ENCODE measurements at regions not wholly inside any gene's neighbourhood (a gene's known extent, or its start where the extent isn't known, plus 50 kb on each side); places are given as distances from the start of the nearest gene placed in this dataset.

DNA sequence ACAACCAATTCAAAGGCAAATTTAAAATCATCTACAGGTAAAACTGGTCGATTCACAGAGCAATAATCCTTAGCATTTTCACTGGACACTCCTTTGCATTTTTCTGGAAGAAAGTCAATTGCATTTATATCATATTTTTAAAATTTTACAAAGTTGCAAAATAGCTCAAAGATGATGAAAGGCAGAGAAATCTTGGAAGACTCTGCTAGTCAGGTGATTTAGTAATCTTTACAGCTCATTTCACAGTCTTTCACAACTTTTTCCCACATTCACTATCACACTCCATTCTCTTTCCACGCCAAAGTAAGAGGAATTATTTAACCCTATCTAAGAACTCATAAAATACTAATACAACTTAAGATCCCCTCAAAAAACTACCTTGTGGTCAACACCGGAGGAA lies 1063.8 kb downstream of the EFNB2 start:
- no peak for DNase-seq

DNA sequence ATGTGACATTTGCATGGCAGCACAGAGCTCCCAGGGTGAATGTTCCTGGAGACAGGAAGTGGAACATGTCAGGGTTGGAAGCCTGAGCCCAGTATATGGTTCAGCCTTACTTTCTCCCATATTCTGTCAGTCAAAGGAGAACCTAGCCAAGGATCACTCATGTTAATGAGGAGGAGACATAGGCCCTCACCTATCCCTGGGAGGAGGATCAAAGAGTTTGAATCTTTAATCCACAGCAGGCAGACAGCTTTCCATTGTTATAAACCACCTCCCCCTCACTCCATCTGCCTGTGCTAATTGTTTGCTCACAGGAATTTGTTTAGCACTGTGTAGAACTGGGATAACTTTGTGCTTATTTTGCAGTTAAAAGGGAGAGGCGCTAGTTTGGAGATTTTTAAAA lies 1069.1 kb downstream of the EFNB2 start:
- no peak for DNase-seq

DNA sequence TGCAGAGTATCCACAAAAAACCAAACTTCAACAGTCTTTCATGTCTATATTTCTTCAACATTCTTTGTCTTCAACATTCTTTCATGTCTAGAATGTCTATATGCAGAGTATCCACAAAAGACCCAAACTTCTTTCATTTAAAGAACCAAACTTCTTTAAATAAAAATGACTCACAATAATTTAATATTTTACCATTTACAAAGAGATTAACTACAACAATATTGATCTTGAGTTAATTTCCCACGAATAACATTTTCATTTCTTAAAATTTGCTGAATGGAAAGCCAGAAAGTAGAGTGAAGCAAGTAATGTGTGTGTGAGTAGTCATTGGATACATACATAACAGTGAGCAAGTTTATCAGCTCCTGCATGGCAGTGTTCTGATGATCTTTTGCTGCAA lies 1069.7 kb downstream of the EFNB2 start, which contains the start of gene DAOA:
TSS of gene DAOA (plus strand) at position 301 of the 400 bp plus-strand sequence.
- DNase-seq, result no peak

DNA sequence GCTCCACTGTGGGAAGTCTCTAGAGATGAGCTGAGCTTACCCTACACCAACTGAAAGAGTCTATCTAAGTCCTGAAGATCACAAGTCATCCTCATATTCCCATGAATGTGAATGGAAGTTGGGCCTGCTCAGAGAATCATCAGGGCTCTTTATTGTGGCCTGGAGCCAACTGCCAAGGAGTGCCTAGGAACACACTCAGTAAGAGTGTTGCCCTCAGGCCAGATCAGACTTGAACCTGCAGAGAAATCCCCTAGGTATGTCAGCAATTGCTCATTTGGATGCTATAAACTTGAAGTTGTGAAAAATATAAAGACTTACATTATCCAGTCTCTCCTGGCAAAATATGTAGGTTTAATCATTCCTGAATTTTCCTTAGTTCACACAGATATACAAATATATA lies 1070.2 kb downstream of the EFNB2 start:
- DNase-seq, result no peak

DNA sequence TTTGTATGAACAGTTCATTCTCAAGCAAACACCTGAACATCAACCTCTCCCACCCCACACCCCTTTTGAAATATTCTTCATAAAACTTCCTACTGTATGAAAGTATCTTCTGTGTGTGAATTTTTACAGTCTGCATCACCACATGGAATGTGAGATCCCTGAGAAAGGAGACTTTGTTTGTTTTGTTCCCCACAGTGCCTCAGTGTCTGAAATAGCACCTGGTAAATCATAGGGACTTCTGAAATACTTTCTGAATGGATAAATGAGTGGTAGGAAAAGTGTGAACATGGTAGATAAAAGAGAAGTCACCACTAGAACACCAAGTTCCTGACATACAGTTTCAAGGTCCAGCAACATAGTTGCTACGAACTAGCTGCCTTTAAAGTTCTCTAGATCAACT lies 1071.2 kb downstream of the EFNB2 start:
- no peak for DNase-seq

DNA sequence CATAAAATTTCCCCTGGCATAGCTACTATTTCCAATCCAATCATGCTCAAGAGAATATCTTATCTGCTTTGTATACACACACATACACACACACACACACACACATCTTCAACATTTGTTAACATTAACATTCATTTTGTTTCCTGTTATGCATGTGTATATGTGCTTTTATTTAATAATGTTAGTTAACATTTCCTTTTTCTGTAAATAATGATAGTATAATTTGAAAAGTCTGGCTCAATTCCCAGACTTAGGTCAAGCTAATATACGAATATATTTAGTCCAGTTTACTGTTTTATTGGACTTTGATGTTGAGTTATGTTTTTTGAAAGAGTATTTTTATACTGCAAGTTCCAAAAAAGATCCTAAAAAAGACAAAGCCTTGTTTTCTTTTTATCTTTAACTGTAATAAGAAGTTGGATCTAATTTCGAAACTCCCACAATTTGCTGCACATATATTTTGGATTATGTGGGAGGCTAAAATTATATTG lies 1072.4 kb downstream of the EFNB2 start:
- no peak for DNase-seq

DNA sequence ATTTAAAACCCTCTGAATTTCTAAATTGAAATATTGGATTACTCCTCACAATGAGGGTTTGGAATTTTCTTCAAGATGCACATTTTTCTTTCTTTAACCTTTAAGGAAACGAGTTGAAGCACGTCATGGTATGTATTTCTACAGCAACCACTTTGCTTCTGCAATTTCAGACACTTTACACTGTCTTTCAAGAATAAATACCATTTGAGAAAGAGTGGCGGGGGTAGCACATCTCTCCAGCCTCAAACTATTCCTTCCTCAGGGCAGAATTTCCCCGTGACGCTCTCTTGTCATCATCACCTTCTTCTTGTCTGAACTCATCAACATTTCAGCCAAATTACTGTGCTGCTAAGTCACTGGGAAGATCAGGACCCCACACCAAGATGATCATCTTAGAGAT lies 1073.4 kb downstream of the EFNB2 start:
- no peak for DNase-seq

DNA sequence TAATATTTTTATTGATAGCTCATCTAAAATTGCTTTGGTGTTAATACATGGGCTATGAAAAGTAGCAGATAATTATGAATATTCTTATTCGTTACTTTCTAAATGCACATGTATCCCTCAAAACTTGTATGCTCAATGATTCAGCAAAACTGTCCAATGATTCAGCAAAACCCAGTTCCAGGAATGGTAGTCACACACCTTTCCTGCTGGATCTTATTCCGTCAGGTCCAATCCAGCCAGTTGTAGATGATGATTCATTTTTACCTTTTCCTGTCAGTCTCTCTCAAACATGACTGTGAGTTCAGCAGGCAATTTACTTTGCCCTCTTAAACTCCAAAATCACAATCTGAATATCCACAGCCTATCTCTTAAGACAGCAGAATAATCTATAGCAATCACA lies 1082.6 kb downstream of the EFNB2 start:
- no peak for DNase-seq

DNA sequence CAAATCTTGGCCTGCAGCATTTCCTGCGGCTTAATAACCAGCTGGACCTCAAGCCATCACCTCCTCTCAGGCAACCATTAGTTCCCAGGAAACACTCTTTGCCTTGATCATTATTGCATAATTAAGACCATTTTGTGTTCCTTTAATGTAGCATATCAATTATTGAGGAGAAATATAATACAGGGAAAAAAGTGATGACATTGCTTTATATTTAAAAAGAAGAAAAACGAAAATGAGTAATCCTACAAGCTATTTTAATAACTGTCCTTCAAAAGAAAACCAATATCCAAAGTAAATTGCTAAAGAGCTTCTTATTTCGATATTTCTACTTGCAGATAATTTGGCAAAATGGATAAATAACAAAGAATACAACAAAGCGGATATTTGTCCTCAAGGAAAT lies 1084.7 kb downstream of the EFNB2 start:
- DNase-seq, result no peak

DNA sequence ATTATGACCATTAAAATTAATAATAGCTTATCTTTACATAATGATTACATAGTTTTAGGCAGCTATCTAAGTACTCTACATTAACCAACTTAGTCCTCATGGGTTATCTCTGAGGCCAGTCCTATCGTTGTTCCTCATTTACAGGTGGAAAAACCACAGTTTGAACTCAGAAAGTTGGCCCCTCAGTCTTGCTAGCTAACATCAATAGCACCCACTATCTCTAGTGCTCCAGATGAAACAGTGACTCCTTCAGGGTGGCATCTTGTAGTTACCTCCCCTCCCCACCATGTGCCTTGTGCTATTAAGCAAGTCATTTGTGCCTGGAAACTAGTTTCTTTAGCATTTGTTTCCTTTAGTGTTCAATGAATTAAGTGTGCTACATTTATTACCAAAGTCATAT lies 1086.7 kb downstream of the EFNB2 start:
- no peak for DNase-seq

DNA sequence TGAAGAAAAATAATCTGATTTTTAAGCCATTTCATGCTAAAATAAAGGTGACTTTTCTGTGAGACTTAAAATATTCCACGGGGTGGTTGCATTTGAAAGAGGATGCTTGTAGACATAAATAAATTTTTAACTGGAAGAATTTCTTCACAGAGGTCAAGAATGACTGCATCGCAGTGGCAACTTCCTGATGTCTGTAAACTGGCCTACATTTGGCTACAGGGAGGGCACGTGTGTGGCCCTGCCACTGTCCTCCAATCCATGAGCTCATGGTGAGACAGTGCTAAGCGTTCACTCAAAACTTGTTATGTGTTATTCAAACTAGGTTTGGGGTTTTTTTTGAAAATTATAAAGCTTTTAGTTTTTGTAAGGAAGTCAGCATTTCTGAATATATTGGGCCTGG lies 1089.3 kb downstream of the EFNB2 start:
- no peak for DNase-seq

DNA sequence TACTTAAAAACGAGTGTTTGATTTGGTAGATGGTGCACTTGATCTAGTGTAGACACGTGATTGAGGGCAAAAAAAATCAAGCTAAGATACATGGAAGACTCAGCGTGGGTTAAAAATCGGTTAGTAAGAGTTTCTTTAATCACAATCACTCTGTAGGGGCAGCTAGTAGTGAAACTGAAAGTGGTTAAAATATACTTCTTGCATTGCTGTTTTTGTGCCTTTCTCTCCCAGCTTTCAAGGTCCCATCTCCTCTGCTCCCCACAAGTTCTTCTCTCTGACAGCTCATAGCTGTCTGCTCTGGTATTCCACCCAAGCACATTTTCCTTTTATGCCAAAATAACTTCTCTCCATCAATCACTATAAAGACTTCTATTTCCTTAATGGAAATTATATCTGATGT lies 1089.7 kb downstream of the EFNB2 start:
- no peak for DNase-seq

DNA sequence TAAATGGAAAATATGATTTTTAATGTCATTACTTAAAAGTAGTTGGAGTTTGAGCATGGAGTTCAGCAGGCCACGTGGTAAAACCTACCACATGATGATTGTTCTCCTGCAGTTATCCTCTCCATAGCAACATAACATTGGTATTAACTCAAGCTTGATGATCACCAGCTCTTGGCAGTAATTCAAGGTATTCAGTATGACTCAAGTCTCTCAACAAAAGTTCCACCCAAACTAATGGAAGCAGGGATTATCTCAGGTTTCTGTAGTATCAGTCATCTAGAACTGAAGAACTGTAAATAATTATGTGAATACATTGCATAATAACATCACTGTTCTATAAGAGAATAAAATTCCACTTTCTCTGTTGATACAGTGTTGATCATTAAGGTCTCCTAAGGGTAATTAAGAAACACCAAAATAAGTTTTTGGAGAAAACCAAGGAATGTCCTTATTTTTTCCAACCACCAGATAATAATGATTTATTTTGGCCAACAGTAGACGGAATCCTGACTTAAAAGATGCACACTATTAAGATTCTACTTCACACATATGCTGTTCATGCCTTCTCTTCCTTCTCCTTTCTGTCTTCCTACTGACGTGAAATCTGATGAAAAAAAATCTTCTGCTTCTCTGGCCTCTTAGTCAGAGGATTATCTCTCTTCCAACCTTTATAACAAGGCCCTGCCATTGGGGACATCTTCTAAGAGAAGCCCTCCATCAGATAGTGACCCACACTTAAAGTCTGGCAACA lies 1092.3 kb downstream of the EFNB2 start:
- no peak for DNase-seq

DNA sequence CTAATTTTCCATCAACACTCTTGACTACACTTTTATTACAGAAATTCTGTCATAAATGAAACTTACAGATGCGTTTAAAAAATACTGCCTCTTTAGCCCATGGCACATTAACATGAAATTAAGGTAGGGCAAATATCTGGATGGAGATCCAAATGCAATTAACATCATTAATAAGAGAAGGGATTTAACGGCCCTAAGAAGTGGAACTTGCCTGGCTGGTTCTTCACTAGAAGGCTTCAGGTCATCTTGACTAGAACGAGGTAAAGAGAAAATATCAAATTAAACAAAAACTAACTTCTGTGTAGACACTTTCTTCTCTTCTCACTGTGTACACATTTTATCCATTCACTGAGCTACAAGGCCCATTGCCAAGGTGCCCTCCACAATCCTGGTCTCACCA lies 1093.4 kb downstream of the EFNB2 start:
- DNase-seq, result no peak

DNA sequence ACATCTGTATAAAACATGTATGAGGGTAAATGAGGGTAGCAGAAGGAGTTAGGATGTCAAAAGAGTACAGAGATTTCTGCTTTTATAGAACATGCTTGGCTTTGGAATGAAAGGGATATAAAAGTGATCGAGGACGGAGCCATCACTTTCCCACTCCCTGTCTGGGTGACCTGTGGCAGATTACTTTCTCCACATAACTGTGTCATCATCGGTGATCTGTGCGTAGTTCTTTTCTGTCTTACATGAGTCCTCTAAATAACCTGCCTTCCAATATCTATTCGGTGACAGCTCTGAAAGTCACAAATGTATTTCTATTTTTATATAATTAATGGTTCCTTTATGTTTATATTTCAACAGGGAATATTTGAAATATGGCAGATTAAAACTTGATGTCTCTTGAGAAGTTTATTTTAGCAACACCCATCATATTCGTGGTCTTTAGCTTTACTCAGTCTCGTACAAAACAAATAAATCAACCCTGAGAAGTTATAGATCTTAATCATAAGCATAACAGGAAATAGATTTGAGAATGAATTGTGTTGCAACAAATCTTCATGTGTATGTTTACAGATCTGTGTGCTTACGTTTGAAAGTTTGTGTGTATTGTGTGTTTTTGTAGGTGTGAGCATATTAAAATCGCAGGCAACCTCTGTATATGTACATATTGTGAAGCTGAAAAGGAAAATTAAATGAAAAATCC lies 1094.3 kb downstream of the EFNB2 start:
- DNase-seq, result no peak

DNA sequence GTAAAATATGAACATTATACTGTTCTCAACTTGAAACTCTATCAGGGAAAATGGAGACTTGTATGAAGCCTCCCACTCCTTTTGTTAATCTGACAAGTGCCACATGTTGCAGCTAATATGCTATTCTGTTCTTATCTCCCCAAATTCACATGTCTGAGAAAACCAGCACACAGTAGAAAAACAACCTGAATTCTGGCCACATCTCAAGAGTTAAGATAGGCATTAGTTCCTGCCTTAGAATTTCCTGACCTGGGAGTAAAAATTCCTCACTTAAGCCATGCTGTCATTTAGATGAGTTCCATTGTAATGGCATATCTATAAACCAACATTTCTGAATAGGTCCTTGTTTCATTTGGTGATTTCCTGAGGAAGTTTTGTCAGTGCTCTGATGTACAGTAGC lies 1098.5 kb downstream of the EFNB2 start:
- DNase-seq, result no peak

DNA sequence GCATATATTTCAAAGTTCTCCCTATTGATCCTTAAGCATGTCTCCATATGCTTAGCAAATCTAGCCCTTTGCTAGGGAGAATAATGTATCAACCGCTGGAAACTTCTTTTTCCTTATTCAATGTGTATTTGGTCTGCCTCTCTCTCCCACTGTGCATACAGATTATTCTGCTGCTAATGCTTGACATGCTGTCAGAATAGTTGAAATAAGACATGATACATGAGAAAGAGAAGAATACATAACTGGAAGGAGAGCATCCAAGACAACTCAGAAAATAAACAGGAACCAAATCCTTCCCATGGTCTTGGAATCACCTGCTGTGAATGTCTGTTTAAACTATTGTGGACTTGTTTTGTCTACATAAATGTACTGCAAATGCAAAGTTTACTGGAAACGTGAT lies 1103.0 kb downstream of the EFNB2 start:
- DNase-seq, result no peak

DNA sequence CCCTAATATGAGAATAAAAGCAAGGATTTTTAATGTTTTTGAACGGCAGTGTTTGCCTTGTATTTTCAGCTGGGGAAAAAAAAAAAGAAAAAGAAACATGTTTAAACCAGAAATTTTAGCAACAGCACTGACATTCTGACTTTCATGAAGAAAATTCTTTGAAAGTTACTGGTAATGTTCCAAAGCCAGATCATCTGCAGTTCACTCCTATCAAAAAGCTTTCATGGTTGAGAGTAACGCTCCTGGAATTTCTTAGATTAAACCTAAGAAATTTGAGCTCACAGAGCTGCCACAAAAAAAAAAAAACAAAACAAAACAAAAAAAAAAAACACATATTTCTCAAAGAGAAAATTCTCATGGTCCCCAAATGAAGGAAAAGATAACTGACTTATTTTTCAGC lies 1106.7 kb downstream of the EFNB2 start:
- no peak for DNase-seq

DNA sequence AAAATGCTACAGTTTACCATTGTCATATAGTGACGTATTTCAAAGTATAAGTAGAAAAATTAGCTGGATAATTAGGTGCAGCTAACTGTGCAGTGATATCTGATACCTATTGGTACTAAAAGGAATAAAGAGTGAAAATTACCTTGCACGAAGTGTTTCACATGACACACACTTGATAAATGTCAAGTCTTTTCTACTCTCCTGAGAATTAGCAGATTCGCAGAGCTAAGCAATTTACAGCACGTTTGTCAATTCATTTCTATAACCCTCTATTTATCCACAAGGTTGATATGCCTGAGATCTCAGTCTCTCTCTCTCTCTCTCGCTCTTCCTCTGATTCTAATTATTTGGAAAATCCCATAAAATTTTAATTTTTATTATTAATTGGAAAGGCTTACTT lies 1109.0 kb downstream of the EFNB2 start:
- no peak for DNase-seq

DNA sequence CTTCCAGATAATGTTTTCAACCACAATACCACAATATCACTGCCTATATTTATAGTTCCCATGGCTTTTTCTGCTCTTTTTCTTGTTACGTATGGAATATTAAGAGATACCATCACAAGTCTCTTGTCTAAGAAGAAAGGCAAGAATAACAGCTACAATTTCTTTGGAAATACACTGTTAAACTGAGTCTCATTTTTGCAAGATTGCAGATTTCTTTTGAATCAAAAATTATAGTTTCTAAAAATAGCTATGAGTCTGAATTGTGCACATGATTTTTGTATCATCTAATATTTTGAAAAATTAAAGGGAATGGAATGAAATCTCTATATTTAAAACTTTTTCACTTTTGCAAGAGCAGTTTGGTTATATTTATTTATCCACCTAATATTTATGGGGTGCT lies 1120.8 kb downstream of the EFNB2 start:
- no peak for DNase-seq

DNA sequence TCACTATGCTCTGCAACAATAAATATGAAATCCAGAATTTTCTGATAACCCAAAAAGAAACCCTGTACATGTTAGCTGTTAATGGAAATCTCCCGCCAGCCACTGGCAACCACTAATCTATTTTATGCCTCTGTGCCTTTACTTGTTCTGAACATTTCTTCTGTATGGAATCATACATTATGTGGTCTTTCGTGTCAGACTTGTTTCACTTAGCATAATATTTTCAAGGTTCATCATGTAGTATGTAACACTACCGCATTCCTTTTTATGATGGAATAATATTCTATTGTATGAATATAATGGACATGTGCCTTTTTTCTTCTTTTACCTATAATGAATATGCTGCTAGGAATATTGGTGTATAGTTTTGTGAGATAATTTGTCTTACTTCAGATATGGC lies 1123.3 kb downstream of the EFNB2 start:
- DNase-seq, result no peak

DNA sequence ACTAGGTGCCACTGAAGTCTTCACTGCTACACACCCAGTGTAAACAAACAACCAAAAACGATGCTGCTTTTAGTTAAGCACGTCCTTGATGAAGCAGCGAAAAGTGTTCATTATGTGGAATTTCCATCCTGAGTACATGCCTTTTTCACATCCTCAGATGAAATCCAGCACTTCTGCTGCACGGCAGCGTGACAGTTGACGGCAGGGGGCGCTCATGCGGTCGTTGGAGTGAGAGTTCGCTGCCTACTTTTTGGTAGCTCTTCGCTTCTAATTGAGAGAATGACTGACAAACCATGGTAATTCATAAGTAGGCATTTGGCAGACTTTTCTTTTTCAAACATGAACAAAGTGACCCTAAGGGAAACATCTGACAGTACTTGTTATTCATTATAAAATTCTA lies 1124.9 kb downstream of the EFNB2 start:
- no peak for DNase-seq

DNA sequence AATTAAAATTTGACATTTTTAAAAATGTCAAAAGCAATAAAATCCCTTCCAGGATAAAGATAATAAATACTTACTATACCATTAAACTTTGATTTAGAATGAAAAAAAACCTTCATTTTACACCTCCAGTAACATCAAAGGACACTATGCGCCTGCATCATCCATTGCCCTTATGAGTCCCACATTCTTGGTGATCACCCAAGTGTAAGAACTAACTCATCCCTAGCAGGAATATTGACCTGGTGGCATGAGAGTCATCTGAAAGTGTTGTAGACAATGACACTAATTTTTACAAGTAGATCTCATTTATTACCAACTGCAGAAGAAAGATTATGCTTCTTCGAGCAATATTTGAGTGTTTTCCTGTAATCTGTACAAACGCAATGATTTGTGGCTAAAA lies 1128.9 kb downstream of the EFNB2 start:
- no peak for DNase-seq

DNA sequence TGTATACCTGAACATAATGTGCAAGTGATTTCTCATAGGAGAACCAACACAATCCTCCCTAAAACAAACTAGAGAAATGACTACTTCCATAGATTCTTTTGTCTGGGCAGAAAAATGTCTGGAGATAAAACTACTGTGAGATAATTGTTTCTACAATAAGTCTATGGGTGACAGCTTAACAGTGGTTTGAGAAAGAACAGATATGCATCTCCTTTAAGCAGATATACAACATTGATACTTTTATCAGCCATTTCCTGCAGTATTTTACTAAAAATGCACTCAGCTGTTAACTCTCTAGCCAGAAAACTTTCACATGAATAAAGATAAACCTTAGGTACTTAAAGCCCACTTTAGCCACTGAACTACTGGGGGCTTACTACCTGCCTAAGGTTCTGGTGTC lies 1132.4 kb downstream of the EFNB2 start:
- no peak for DNase-seq

DNA sequence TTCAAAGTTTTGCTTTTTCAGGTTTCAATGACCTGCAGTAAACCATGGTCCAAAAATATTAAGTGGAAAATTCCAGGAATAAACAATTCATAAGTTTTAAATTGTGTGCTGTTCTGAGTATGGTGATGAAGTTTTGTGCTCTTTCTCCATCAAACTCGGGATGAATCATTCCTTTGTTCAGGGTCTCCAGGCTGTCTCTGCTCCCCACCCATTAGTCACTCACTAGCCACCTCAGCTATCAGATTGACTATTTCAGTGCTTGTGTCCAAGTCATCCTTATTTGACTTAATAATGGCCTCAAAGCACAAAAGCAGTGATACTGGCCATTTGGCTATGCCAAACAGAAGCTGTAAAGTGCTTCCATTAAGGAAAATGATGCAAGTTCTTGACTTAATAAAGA lies 1140.4 kb downstream of the EFNB2 start:
- no peak for DNase-seq
